Activated CD8-positive, alpha-beta T cell treated with anti-CD3 and anti-CD28 coated beads for 36 hours (primary cell): ENCODE measurements at regions not wholly inside any gene's neighbourhood (a gene's known extent, or its start where the extent isn't known, plus 50 kb on each side); places are given as distances from the start of the nearest gene placed in this dataset.

Source experiments
- ATAC-seq: fragments of 200-7000 bp; cut with Tn5 transposase; one replicate; pipeline ENCODE4 v1.10.0; 2021; ENCODE audit warnings: mild to moderate bottlenecking, moderate library complexity
- CTCF ChIA-PET: fragments of 350-600 bp; sonication (Branson Sonifier 250); formaldehyde crosslinking; loops from one replicate; lab custom pipeline; 2021; ENCODE audit warnings: antibody characterized with exemption; lab: Charles Lee
- POLR2A ChIA-PET: fragments of 350-600 bp; sonication (Branson Sonifier 250); formaldehyde crosslinking; loops from one replicate; lab custom pipeline; 2021; ENCODE audit warnings: antibody characterized with exemption; lab: Charles Lee
- DNase-seq: peaks from one replicate; pipeline ENCODE4 v3.0.0-alpha.2; 2020
- H3K27ac Mint-ChIP-seq: one replicate; pipeline ENCODE4 v1.8.0; 2021; ENCODE audit warnings: mild to moderate bottlenecking, mixed read lengths
- H3K27me3 Mint-ChIP-seq: one replicate; pipeline ENCODE4 v1.8.0; 2021; ENCODE audit warnings: mixed read lengths
- H3K36me3 Mint-ChIP-seq: one replicate; pipeline ENCODE4 v1.8.0; 2021; ENCODE audit warnings: low read depth, mixed read lengths
- H3K4me1 Mint-ChIP-seq: one replicate; pipeline ENCODE4 v1.8.0; 2021; ENCODE audit warnings: low read depth, mixed read lengths
- H3K4me3 Mint-ChIP-seq: one replicate; pipeline ENCODE4 v1.8.0; 2021; ENCODE audit warnings: mild to moderate bottlenecking, moderate library complexity, mixed read lengths
- H3K9me3 Mint-ChIP-seq: one replicate; pipeline ENCODE4 v1.8.0; 2021; ENCODE audit warnings: mixed read lengths
- CTCF ChIP-seq: fragments of 200-600 bp; IDR thresholded peaks from one replicate; pipeline ENCODE4 v1.8.0; 2022; ENCODE audit warnings: antibody characterized with exemption, mild to moderate bottlenecking
- intact Hi-C: fragments of 100-400 bp; cut with micrococcal nuclease; formaldehyde crosslinking; loops from one replicate; pipeline ENCODE4 v1.10.0; 2022

GRCh38 chr7:1361016-1361755, 98.1 kb downstream of the MICALL2 start:
- Mint-ChIP-seq H3K4me3 (no peak overlapping the region), H3K27ac (no peak overlapping the region), H3K36me3 (no peaks in the 10 kb centered on the region), H3K9me3 (peaks cover 3% of the 10 kb centered on the region), H3K27me3 (peaks cover 9% of the 10 kb centered on the region), H3K4me1 (no peaks in the 10 kb centered on the region)
- CTCF ChIA-PET: interaction anchor here (1.0 kb wide), 1 partner anchor 135 kb away, joined by 3 read pairs; no protein-coding TSS in a partner anchor
- no peak for TF ChIP-seq CTCF
- ATAC-seq: no peak
- no peak for DNase-seq
- intact Hi-C loops: no loop called here
- POLR2A ChIA-PET: no interaction called here

- ChIA-PET POLR2A (no interaction called here), CTCF (no interaction called here)
- no peak for DNase-seq
- Mint-ChIP-seq H3K27me3 (peaks cover 9% of the 10 kb centered on the region), H3K4me3 (no peak overlapping the region), H3K9me3 (peaks cover 3% of the 10 kb centered on the region), H3K4me1 (no peaks in the 10 kb centered on the region), H3K27ac (no peak overlapping the region), H3K36me3 (no peaks in the 10 kb centered on the region)
- no peak for ATAC-seq
- no peak for TF ChIP-seq CTCF
- intact Hi-C loops: no loop called here
These were observed 97.5 kb downstream of the MICALL2 start for GRCh38 chr7:1361756-1362125.

- Mint-ChIP-seq H3K9me3 (peaks cover 3% of the 10 kb centered on the region), H3K36me3 (no peaks in the 10 kb centered on the region), H3K27me3 (peaks cover 11% of the 10 kb centered on the region), H3K27ac (no peak overlapping the region), H3K4me1 (no peaks in the 10 kb centered on the region), H3K4me3 (no peak overlapping the region)
- ATAC-seq: no peak
- no peak for TF ChIP-seq CTCF
- DNase-seq: no peak
- CTCF ChIA-PET: no interaction called here
- POLR2A ChIA-PET: no interaction called here
- intact Hi-C loops: no loop called here
These were observed 97.0 kb downstream of the MICALL2 start for GRCh38 chr7:1362301-1362700.

- ATAC-seq (no peak), DNase-seq (no peak)
- Mint-ChIP-seq H3K9me3 (peaks cover 3% of the 10 kb centered on the region), H3K27me3 (peaks cover 22% of the 10 kb centered on the region), H3K27ac (no peak overlapping the region), H3K4me1 (no peaks in the 10 kb centered on the region), H3K4me3 (no peak overlapping the region), H3K36me3 (no peaks in the 10 kb centered on the region)
- no peak for TF ChIP-seq CTCF
- ChIA-PET CTCF (no interaction called here), POLR2A (no interaction called here)
- intact Hi-C loops: no loop called here
These were observed 95.0 kb downstream of the MICALL2 start for GRCh38 chr7:1364068-1364905.
